ENCODE measurements at regions not wholly inside any gene's neighbourhood (a gene's known extent, or its start where the extent isn't known, plus 50 kb on each side); places are given as distances from the start of the nearest gene placed in this dataset.

DNA sequence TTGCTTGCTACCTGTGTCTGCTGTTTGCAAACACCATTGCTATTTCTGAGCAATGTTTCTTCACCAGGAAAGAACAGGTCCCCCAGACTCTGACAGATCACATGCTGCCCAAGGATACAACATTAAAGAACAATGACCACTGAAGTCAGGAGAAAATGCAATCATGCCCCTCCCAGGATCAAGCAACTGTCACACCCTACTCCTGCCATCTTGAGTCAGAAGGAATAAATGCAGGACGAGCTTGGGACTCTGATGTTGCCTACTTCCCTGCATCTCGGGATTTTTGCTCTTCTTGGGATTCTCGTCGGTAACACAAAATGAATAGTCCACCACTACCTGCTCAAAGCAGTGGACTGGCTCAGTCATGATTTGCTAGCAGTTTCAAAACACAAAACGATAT, 490.6 kb downstream of the COG6 start:
- TF ChIP-seq, protein P1, sequence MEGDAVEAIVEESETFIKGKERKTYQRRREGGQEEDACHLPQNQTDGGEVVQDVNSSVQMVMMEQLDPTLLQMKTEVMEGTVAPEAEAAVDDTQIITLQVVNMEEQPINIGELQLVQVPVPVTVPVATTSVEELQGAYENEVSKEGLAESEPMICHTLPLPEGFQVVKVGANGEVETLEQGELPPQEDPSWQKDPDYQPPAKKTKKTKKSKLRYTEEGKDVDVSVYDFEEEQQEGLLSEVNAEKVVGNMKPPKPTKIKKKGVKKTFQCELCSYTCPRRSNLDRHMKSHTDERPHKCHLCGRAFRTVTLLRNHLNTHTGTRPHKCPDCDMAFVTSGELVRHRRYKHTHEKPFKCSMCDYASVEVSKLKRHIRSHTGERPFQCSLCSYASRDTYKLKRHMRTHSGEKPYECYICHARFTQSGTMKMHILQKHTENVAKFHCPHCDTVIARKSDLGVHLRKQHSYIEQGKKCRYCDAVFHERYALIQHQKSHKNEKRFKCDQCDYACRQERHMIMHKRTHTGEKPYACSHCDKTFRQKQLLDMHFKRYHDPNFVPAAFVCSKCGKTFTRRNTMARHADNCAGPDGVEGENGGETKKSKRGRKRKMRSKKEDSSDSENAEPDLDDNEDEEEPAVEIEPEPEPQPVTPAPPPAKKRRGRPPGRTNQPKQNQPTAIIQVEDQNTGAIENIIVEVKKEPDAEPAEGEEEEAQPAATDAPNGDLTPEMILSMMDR (conservative IDR thresholded peaks at IDR 0.05; ENCODE audit: low read length): no peak
- H3K4me3 ChIP-seq (ENCODE audit: low read length): no peak overlapping the region
- no peak for DNase-seq (ENCODE audit: low read depth)

DNA sequence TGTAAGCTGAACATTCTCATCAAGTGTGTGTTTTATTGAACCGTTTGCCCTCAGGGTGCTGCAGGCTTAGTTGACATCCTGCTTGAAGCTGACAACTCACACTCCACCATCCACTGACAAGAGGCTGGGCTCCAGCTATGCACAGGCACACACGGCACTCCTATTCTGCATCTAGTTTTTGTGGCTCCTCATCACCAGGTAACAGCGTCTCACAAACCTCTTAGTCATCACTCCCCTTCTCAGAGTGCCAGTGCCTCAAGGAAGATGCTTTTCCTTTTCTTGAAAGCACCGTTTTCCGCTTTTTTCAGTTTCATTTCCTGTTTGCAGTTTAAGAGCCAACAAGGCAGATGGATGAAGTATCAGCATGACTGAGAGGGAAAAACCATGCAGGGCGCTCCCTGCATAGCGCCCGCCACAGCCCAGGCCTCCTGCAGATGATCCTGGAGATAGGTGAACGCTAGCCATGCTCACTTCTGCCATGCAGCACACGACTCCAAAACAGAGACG, 491.2 kb downstream of the COG6 start:
- no peak overlapping the region for H3K4me3 ChIP-seq (ENCODE audit: low read length)
- TF ChIP-seq, protein P1 (conservative IDR thresholded peaks at IDR 0.05; ENCODE audit: low read length): no peak
- no peak for DNase-seq (ENCODE audit: low read depth)

GRCh38 chr13:40148101-40148500, 492.6 kb downstream of the COG6 start:
- TF ChIP-seq, protein P1 (conservative IDR thresholded peaks at IDR 0.05; ENCODE audit: low read length): no peak
- H3K4me3 ChIP-seq (ENCODE audit: low read length): no peak overlapping the region
- no peak for DNase-seq (ENCODE audit: low read depth)

- DNase-seq (ENCODE audit: low read depth): no peak
- TF ChIP-seq, protein P1 (conservative IDR thresholded peaks at IDR 0.05; ENCODE audit: low read length): no peak
- H3K4me3 ChIP-seq (ENCODE audit: low read length): no peak overlapping the region
Observed at GRCh38 chr13:40148742-40149141, 493.3 kb downstream of the COG6 start.

DNA sequence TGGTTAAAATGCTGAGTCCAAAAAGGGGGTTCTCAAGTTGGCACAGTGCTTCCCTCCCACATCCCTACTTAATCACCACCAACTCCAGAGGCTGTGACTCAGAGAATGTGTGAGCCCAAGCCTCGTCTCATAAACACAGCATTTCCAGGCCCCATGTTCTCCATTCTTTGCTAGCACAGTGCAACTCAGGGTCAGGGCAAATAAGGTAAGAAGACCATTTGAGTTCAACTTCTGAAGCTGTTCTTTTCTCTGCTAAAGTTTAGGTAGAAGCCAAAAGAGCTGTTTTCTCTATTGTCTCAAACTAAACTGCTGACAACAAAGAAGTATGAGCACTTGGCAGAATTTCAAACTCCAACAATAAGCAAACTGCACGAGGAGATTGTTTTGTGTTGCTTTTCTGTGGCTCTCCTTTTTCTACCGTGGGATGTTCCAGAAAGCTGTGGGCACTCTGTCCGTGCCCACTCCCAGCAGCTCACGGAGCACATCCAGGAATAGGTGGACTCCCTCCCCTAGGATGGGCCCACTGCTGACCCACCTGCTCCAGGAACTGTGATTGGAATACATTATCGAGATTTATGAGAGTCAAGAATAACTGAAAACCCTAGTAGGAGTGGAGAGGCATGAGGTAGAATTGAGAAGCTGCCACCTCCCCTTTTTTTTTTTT, 494.3 kb downstream of the COG6 start:
- TF ChIP-seq, protein P1 (conservative IDR thresholded peaks at IDR 0.05; ENCODE audit: low read length): no peak
- peak; percentile 69 for DNase-seq (ENCODE audit: low read depth)
- H3K4me3 ChIP-seq (ENCODE audit: low read length): no peak overlapping the region

DNA sequence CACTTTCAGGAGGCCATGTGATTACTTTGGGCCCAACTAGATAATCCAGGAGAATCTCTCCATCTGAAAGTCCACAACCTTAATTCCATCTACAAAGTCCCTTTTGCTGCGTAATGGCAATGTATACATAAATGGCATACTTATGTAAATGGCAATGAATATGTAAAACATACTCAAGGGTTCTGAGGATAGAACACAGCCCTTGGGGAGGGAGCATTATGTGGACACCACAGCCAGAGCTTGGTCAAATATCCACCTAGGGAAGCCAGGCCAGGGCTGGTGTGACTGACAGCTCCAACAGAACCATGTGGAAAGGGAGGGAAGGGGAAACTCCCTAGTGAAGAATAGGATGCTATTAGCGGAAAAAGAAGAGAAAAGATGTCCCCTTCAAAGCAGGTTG, 496.2 kb downstream of the COG6 start:
- no peak overlapping the region for H3K4me3 ChIP-seq (ENCODE audit: low read length)
- no peak for DNase-seq (ENCODE audit: low read depth)
- TF ChIP-seq, protein P1 (conservative IDR thresholded peaks at IDR 0.05; ENCODE audit: low read length): no peak

- no peak overlapping the region for H3K4me3 ChIP-seq (ENCODE audit: low read length)
- peak; percentile 80 for DNase-seq (ENCODE audit: low read depth)
- TF ChIP-seq, protein P1 (conservative IDR thresholded peaks at IDR 0.05; ENCODE audit: low read length): peak; percentile 38
Observed at GRCh38 chr13:40152145-40152544, 496.7 kb downstream of the COG6 start.

Data from AG10803 (cell line).